Hepatocyte (in vitro differentiated cells): ENCODE measurements at regions not wholly inside any gene's neighbourhood (a gene's known extent, or its start where the extent isn't known, plus 50 kb on each side); places are given as distances from the start of the nearest gene placed in this dataset.

ENCODE experiments used
- CTCF ChIP-seq: fragments of 200-600 bp; sonication (generic); IDR thresholded peaks from 2 replicates; pipeline ENCODE4 v1.5.1; 2016; ENCODE audit warnings: antibody characterized with exemption, mild to moderate bottlenecking; ENCODE audit not compliant: poor library complexity
- EZH2 ChIP-seq: fragments of 200-600 bp; sonication (generic); IDR thresholded peaks from 2 replicates; pipeline ENCODE4 v1.6.1; 2016; ENCODE audit warnings: antibody characterized with exemption, mild to moderate bottlenecking, borderline replicate concordance
- EZH2phosphoT487 ChIP-seq: fragments of 200-600 bp; sonication (generic); IDR thresholded peaks from one replicate; pipeline ENCODE4 v1.6.1; 2018; ENCODE audit warnings: antibody characterized with exemption, mild to moderate bottlenecking, low read depth, moderate library complexity; ENCODE audit not compliant: unreplicated experiment, severe bottlenecking

- TF ChIP-seq CTCF (no peak), EZH2 (no peak), EZH2phosphoT487 (no peak)
Observed at GRCh38 chr1:95744731-95745130, 510.7 kb downstream of the RWDD3 start.
